GM10266 (cell line): ENCODE measurements at regions not wholly inside any gene's neighbourhood (a gene's known extent, or its start where the extent isn't known, plus 50 kb on each side); places are given as distances from the start of the nearest gene placed in this dataset.
"Not testable (repeated sequence)": the region's sequence is repeated elsewhere in the genome, so short reads cannot be mapped to it uniquely, and the experiment has no call there.

Source experiments
- DNase-seq: peaks from one replicate; pipeline ENCODE4 v3.0.0; 2012; ENCODE audit errors: extremely low spot score
- TF ChIP-seq, protein P1 (sequence below): IDR thresholded peaks from 2 replicates; pipeline ENCODE4 v1.5.1; 2012; ENCODE audit warnings: mild to moderate bottlenecking, low read depth; ENCODE audit not compliant: control insufficient read depth, insufficient read depth; ENCODE audit errors: missing control alignments

DNA sequence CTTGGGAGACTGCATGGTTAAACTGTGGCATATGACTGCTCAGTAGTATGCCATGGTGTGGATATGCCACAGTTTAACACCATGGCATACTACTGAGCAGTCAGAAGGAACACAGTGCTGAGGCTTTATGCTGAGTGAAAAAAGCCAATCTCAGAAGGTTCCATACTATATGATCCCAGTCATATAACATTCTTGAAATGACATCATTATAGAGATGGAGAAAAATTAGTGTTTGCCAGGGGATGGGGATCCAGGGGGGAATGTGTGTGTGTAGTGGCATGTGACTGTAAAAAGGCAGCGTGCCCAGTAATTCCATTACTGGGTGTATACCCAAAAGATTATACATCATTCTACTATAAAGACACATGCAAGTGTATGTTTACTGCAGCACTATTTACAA, 85.8 kb downstream of the FOXF2 start:
- DNase-seq, result no peak
- TF ChIP-seq, protein P1, sequence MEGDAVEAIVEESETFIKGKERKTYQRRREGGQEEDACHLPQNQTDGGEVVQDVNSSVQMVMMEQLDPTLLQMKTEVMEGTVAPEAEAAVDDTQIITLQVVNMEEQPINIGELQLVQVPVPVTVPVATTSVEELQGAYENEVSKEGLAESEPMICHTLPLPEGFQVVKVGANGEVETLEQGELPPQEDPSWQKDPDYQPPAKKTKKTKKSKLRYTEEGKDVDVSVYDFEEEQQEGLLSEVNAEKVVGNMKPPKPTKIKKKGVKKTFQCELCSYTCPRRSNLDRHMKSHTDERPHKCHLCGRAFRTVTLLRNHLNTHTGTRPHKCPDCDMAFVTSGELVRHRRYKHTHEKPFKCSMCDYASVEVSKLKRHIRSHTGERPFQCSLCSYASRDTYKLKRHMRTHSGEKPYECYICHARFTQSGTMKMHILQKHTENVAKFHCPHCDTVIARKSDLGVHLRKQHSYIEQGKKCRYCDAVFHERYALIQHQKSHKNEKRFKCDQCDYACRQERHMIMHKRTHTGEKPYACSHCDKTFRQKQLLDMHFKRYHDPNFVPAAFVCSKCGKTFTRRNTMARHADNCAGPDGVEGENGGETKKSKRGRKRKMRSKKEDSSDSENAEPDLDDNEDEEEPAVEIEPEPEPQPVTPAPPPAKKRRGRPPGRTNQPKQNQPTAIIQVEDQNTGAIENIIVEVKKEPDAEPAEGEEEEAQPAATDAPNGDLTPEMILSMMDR, result no peak

DNA sequence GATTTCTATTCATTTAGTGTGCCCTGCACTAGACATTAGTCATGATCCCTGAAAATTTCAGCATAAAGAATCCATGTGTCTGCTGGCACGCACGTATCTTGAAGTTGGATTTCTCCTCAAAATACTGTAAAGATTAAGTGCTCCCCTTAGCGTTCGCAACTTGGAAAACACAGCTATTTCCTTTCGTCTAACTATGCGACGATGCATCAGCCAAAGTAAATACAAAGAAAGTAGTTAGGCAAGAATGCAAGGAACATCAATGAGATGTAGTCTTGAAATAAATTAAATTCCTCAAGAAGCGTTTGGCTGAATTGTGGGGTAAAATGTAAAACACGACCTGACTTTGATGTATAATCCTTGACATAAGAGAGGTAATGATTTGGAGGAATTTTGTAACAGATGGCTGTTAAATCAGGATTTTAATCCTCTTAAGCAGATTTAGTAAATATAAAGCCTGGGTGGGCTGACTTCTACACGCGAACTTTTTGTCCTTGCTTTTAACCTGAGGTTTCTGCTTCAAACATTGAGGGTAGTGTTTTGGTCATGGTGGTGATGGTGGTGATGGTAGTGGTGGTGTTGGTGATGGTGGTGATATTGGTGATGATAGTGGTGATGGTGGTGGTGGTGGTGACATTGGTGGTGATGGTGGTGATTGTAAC, 88.2 kb downstream of the FOXF2 start:
- no peak for DNase-seq
- TF ChIP-seq, protein P1, result no peak

DNA sequence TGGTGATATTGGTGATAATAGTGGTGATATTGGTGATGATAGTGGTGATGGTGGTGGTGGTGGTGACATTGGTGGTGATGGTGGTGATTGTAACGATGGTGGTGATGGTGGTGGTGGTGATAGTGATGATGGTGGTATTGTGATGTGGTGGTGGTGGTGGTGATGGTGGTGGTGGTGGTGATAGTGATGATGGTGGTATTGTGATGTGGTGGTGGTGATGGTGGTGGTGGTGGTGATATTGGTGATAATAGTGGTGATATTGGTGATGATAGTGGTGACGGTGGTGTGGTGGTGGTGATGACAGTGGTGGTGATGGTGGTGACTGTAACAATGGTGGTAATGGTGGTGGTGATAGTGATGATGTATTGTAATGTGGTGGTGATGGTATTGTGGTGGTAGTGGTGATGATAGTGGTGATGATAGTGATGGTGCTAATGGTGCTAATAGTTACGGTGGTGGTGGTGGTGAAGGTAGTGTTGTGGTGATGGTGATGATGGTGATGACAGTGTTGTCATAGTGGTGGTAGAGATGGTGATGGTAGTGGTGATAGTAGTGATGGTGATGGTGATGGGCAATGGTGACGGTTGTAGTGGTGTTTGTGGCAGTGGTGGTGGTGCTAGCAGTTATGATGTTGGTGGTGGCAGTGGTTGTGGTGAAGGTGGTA, 88.9 kb downstream of the FOXF2 start:
- not testable (repeated sequence) for DNase-seq

DNA sequence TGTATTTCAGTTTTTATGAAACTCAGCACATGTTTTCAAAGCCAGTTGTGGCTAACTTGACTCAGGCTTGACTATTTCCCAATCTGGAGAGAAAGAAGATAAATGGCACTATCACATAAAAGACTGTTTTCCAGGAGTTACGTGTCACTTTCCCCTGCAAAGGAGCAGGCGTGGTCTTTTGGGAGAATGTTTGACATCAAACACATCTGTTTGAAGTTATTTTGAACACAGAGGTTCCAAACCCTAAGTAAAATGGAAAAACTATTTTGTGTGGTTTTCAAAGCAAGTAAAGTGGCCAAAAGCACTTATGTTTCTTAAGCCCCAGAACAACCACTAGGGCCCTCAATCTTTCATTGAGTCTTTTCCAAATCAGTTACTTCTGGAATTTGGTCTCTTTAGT, 89.7 kb downstream of the FOXF2 start:
- no peak for DNase-seq
- TF ChIP-seq, protein P1, result no peak

DNA sequence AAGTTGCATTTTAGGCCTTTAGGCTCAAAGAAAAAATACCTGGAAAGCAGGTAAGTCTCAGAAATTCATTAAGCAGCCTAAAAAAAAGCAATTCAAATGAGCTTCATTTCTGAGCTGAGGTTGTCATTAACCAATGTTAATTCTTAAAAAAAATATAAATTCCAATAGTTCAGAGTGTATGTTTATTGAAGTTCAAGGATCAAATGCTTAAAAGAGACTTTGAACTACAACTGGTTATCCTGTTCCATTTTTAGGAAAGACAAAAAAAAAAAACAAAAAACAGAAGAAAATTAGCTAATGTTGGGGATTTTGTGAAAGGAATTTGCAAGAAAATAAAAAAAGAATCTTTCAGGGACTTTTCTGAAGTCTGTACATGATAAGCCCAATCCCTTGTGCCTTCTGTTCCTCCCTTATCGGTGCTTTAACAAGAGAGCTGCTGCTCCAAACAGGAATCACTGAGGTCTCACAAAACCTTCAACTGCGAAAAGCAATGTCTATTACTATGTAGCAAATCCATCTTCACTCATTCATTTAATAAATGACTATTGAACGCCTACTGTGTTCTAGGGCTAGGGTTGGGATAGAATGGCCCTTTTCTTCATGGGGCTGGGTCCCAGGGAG, 90.3 kb downstream of the FOXF2 start:
- TF ChIP-seq, protein P1, result no peak
- no peak for DNase-seq

DNA sequence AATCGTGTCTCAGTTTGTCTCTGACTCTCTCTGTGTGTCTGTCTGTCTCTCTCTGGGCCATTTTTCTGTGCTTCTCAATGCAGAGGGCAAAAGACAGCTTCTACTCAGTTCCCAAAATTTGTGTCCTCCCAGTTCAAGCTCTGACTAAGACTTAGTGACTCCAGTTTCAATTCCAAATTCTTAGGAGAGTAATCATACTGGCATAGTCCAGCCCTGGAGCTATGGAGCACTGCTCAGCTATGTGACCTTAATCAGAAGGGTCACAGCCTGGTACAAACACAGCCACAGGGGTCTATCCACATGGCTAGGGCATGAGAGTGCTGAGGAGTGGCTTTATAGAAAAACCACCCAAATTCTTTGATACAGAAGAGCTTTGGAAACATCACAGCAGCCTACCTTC, 91.9 kb downstream of the FOXF2 start:
- TF ChIP-seq, protein P1, result no peak
- DNase-seq, result no peak

DNA sequence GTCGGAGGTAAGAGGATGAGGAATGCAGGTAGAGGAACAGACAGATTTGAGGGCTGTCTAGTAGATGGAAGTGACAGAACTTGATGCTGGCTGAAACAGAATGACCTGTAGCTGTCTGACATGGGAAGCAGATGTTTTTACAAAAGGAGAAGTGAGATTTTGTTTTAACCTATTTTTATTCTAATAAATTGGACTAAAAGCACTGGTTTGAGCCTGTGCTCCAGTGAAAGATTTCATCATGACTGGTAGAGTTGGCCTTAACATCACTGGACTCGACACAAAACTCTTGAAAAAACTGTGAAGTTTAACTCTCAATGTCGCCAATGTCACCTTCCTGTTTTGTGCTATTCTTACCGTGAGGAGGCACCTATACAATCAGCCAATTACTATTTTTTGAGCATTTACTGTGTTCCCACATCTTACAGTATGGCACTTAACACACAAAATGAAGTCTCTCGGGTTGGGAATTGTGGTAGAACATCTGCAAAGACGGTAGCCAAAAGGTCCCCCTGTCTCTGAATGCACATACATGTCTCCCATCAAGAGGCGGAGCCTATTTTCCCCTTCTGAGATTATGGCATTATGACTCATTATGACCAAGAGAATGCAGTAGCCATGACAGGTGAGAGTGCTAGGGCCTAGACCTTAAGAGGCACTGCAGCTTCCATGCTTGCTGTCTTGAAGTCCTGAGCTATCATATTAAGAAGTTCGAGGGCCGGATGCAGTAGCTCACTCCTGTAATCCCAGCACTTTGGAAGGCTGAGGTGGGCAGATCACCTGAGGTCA, 93.2 kb downstream of the FOXF2 start:
- TF ChIP-seq, protein P1, result no peak
- DNase-seq, result peak; percentile 41
